ENCODE measurements at regions not wholly inside any gene's neighbourhood (a gene's known extent, or its start where the extent isn't known, plus 50 kb on each side); places are given as distances from the start of the nearest gene placed in this dataset.

GRCh38 chr11:86193297-86194095 lies 51.1 kb upstream of the EED start:
- DNase-seq (ENCODE audit: low read depth): peak; percentile 30

- no peak for DNase-seq (ENCODE audit: low read depth)
Measured at GRCh38 chr11:86192519-86193257, 51.9 kb upstream of the EED start.

DNA sequence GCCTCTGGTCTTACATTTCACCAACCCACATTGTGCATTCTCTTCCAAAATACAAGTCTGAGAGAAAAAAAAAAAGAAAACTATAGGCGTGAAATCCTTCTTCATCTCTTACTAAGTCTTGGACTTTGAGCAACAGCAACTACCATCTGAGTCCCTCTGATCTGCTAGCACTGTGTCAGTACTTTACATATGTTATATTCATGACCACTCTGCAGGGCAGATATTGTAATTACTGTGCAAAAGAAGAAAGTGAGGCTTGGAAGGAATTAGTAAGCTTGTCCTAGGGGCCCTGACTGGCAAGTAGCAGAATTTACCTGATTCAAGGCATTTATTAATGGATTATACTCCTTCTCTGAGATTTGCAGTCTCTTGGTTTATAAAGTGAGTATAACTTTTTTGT lies 52.7 kb upstream of the EED start:
- no peak for DNase-seq (ENCODE audit: low read depth)

GRCh38 chr11:86187027-86187426 lies 57.5 kb upstream of the EED start:
- DNase-seq (ENCODE audit: low read depth): no peak

DNA sequence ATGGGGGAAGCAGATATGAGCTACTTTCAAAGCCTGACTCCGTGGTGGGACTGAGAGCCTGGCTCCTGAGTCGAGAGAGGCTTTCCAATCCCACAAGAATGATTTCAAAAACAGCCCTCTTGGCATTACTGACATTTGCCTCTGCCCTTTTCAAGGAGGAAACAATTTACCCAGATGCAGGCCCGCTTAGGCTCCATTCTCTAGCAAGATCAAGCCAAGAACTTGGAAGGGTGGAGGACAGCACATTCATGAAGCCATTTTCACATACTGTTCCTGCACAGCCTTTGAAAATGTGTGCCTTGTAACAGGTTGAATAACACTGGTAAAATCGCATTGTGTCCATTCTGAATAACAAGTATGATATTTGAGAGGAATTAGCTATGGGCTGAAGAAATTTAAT lies 58.2 kb upstream of the EED start:
- no peak for DNase-seq (ENCODE audit: low read depth)

DNA sequence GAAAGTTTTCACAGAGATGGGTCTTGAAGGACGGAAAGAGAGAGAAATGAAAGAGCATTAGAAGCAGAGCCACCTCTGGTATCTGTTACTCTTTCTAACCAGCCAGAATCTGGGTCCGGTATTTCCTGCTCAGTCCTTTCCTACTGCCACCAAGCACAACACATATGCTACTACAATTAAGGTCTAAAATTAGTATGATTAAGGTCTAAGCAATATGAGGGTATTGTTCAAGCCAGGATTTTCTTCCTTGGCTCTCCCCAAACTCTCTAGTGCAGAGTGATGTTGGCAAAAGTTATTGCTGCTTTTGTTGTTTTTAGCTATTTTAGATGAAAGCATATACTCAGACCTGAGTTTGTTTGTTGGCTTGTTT lies 59.2 kb upstream of the EED start:
- no peak for DNase-seq (ENCODE audit: low read depth)

DNA sequence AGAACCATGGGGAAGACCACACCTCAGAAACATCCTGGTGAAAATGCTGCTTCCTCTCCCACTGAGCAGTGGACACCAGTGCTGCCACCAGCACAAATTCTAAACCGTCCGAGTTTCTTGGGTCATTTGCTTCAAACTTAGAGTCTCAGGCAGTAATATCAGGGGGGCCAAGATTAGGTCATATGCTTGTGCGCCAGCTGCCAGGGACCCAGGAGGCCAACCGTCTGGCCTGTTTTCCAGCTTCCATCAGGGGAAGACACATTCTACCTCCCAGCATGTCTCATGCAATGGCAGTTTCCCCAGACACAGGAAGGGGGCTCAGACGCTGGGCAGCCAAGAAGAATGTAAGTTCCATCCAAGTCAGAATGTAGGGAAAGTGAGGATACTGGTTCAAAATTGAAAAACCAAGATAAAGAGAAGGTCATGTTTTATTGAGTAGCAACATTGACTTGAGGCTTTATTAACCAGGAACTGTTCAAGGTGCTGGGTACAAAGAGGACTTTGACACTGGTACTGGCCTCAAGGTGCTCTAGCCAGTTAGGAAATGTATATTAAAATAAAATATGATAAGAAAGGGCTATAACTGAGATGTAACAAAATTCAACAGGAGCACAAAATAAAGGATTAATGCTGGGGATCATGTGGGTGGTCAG lies 59.7 kb upstream of the EED start:
- no peak for DNase-seq (ENCODE audit: low read depth)

DNA sequence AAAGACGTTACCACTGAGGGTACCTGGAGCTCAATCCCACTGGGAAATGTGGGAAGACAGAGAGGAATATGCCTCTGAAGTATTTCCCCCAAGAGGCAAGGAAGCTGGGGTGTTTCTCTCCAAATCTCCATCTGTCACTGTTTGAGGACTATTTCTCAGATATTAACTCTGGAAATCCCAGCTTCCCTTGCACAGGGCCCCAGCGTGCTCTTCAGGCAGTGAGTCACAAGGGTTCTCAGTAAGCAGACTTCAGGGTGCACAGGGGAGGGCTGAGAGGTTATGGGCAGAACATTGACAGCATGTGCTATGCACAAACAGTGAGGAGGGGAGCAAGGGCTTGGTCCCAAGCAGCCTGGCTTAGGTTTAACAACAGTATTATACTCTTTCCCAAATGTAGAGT lies 60.9 kb upstream of the EED start:
- peak; percentile 22 for DNase-seq (ENCODE audit: low read depth)

DNA sequence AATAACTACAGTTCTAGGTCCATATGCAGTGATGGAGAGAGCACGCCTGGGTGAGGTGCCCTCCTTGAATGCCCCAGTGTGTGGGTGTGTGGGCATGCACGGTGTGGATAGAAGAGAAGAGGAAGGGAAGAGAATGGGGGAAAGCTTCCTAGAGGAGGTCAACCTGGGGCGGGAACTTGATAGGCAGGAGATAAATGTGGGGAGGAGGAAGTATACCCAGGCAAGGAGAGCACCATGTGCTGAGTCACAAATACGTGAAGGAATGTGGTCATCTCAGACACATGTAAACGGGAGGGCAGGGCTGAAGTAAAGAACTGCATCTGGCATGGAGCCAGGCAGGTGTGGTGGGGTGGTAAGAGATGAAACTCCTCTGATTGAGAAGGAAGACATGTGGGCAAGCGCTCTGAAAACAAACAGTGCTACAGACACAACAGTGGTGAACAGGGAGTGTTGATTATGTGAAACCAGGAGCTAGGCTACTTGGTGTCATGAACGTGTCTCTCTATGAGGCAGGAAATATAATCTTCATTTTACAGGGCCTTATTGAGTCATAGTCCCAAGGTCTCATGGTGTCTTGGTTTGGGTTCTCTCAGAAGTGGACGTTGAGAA lies 61.5 kb upstream of the EED start:
- DNase-seq (ENCODE audit: low read depth): peak; percentile 52

DNA sequence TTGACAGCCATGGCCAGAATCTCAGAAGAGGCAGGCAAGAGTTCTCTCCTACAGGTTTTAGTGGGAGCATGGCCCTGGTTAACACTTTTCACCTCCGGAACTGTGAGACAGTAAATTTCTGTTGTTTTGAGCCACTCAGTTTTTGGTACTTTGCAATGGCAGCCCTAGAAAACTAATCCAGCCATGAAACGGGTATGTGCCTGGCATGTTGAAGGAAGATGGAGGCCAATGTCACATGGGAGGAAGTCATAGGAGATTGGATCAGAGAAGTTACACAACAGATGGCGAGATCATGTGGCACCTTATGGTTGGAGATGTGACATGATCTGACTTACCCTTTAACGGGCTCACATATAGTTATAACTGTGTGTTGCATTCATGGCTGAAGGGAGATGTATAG lies 63.2 kb upstream of the EED start:
- no peak for DNase-seq (ENCODE audit: low read depth)

DNA sequence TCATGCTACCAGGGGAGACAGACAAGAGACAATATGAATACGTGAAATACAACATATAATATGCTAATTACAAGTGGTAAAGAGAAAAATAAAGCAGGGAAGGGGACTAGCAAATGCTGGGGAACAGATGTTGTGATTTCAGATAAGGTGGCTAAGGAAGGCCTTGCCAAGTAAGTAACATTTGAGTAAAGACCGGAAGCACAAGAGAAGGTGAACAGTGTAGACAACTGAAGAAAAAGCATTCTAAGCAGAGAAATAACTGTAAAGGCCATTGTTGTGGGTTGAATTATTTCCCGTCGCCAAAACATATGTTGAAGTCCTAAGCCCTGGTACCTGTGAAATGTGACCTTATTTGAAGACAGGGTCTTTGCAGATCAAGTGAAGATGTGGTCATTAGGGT lies 63.7 kb upstream of the EED start:
- DNase-seq (ENCODE audit: low read depth): no peak

DNA sequence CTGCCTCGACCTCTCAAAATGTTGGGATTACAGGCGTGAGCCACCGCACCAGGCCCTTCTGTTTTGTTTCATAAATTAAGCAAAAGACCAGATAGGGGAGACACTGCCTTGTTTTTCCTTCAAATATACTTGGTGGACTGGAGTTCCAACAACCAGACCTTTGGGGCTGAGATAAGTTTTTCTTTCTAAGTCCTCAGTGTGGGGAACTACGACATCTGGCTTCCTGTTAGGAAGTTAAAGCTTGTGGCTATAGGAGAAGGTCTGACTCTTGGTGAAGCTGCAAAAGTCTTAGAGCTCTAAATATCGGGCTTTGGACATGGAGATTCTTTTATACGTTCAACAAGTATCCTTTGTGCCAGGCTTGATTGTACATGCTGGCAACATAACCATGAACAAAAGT lies 64.1 kb upstream of the EED start:
- DNase-seq (ENCODE audit: low read depth): no peak

DNA sequence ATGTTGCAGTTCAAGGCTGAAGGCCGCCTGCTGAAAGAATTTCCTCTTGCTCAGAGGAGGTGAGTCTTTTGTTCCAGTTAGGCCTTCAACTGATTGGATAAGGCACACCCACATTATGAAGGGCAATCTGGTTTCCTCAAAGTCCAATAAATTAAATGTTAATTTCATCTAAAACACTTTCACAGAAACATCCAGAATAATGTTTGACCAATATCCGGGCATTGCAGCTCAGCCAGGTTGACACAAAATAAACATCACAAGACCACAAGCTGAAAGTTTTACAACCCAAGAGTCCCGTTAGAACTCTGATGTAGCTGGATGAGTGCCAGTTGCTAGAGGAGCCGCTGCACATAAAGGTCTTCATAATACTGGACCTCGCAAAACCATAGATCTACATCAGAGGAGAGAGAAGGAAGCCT lies 64.9 kb upstream of the EED start:
- DNase-seq (ENCODE audit: low read depth): no peak

DNA sequence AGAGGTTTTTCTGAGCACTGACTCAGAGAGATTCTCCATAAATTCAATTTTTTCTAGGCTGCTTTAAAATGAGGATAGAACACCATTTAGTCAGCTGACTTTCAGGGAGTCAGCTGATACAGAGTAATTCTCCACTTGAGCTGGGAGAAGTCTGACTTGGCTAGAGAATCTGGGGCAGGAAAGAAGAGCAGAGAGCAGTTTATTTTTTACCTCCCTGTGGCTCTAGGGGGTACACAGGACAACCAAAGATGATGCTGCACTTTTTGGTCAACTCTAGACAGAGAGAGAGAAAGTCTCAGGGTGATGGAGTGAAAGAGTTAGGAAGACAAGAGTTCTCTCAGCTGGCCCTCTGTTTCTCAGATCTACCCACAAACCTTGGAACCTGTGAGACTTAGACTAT lies 67.3 kb upstream of the EED start:
- DNase-seq (ENCODE audit: low read depth): no peak

GRCh38 chr11:86176165-86176884 lies 68.2 kb upstream of the EED start:
- DNase-seq (ENCODE audit: low read depth): no peak

DNA sequence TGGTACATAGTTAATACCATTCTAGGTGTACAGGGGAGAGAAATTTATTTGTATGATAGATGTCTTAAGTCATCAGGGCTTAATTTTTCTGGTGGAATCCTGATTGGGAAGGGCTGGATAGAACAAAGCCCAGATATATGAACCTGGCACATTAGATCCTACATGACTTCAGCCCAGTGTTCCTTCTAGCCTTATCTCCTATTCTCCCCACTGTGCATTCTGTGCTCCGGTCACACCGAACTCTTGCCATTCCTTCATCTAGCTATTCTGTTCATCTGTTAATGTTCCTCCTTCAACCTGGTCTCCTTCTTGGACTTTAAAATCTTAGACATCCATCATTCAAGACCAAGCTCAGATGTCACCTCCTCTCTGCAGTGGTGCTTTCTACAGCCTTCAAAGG lies 68.9 kb upstream of the EED start:
- no peak for DNase-seq (ENCODE audit: low read depth)

GRCh38 chr11:86175191-86175590 lies 69.4 kb upstream of the EED start:
- no peak for DNase-seq (ENCODE audit: low read depth)

- DNase-seq (ENCODE audit: low read depth): no peak
Measured at GRCh38 chr11:86174101-86175046, 70.2 kb upstream of the EED start.

- DNase-seq (ENCODE audit: low read depth): no peak
Measured at GRCh38 chr11:86172894-86173293, 71.7 kb upstream of the EED start.

DNA sequence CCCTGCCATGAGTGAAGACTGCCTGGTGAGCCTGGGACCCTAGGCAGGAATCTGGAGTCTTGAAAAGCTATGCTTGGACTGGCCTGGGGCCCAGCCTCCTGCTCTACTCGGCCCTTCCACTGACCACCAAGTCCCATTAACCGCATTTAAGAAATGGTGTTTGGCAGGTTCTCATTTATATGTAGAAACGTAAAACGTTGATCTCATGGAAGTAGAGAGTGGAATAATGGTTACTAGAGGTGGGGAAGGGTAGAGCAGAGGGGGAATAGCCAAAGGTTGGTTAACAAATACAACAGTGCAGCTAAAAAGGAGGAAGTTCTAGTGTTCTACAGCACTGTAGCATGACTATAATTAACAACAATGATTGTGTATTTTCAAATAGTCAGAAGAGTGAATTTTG lies 72.9 kb upstream of the EED start:
- no peak for DNase-seq (ENCODE audit: low read depth)

Measured in stimulated activated CD8-positive, alpha-beta memory T cell treated with anti-CD3 and anti-CD28 coated beads, Interleukin-4, amount 100 ng/mL, for 24 hours (primary cell).